Hematopoietic multipotent progenitor cell treated with erythropoietin and hydrocortisone succinate and interleukin-3 and kit ligand, for 6 days (in vitro differentiated cells): ENCODE measurements at regions not wholly inside any gene's neighbourhood (a gene's known extent, or its start where the extent isn't known, plus 50 kb on each side); places are given as distances from the start of the nearest gene placed in this dataset.
"Not testable (repeated sequence)": the region's sequence is repeated elsewhere in the genome, so short reads cannot be mapped to it uniquely, and the experiment has no call there.

Experiments
- DNase-seq: peaks from one replicate; pipeline ENCODE4 v3.0.0-alpha.2; 2015

DNA sequence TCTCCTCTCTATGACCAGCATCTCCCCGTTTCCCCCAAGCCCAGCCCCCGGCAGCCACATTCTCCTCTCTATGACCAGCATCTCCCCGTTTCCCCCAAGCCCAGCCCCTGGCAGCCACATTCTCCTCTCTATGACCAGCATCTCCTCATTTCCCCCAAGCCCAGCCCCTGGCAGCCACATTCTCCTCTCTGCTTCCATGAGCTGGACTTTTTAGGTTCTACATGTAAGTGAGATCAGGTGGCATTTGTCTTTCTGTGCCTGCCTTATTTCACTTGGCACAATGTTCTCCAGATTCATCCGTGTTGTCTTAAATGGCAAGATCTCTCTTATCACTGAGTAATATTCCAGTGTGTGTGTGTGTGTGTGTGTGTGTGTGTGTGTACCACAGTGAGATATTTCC is 428.1 kb upstream of the B3GAT1 start:
- DNase-seq: not testable (repeated sequence)

DNA sequence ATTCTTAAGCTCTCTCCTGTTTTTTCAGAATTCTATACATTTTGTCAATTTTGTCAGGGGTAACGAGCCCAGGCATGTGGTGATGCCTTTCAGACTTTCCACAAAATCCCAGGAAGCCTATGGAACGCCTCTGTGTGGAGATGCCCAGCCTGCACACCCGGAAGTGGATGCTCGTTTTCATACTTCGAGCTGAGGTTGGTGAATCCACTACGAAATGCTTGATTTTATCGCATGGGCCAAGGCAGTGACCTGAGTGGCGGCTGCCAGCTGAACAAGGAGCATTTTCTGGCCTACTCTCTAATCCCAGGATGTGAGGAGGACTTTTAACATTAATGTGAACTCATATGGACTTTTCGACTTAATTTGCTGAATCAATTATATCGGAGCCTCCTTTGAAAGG is 426.7 kb upstream of the B3GAT1 start:
- DNase-seq: no peak

DNA sequence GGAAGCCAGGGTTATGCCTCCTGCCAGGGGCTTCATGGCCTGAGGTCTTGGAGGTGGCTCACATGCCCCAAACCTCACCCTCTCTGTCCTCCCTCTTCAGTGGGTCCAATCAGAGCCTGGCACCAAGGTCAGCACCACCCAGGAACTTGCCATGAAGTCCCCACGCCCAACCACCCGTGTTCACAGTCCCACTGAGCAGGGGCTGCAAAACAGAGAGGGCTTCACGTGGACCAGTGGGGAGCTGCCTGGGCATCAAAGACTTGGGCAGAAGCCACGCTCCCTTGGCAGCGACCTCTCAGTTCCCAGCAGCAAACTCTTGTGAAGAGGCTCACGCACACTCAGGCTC is 425.8 kb upstream of the B3GAT1 start:
- DNase-seq: no peak

DNA sequence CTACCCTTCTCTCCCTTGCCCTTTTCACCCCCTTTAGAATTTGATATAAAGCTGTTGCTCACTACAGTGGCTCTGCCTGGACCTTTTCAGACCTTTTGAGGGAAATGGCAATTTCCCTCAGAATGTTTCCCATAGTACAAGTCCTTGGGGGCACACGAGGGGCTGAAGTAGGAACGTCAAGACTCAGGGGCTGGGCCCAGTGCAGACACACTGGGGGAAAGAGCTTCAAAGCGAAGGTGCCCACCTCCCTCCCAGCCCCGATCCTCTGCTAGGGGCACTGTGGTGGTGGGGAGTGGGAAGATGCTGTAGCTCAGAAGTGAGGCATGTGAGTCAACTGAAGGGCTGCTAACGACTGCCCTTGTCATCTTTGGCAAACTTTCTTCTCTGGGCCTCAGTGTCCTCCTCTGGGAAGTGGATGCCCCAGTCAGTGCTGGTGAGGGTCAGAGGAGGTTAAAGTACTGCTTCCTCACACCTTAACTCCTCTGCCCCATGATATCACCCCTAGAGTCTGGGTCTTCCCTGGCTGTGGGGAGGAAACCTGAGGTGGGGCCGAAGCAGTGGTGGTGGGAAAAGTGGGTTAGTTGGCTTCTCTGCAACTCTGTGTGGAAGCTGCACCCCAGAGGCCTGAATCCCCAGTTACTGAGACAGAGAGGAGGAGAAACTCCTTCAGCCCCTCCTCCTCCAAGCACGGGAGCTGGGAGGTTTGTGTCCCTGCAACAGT is 425.3 kb upstream of the B3GAT1 start:
- no peak for DNase-seq

DNA sequence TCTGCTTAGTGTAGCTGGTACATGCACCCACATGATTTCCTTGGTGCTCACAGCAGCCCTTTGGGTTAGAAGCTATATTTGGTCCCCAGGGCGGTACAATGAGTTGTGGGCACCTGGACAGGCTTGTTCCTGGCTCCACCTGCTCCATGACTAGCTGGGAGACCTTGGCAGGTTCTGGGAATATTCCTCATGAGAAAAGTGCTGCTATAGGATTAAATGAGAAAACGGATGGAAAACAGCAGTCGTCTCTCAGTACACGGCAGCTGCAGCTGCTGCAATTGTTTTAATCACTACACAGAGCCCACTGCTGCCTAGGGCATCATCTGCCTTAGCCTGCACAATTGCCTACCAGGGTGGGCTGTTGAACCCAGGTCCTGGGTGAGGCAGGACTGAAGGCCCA is 424.5 kb upstream of the B3GAT1 start:
- no peak for DNase-seq

DNA sequence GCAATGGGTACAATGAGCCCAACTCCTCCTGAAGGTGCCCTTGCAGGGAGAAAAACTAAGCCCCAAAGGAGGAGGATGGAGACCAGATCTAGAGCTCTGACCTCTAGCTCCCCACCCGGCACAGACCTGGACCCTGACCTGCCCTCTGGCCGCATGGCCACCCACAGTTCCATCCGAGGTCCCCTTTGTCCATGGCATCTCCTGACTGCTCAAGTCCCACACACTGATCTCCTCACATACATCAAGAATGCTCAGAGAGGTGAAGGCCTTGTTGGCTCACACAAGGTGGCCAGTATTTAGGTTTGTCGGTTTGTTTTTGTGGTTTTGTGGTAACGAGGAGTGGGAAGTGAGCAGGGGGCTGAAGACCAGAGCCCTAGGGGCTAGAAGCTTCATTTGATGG is 423.5 kb upstream of the B3GAT1 start:
- no peak for DNase-seq

DNA sequence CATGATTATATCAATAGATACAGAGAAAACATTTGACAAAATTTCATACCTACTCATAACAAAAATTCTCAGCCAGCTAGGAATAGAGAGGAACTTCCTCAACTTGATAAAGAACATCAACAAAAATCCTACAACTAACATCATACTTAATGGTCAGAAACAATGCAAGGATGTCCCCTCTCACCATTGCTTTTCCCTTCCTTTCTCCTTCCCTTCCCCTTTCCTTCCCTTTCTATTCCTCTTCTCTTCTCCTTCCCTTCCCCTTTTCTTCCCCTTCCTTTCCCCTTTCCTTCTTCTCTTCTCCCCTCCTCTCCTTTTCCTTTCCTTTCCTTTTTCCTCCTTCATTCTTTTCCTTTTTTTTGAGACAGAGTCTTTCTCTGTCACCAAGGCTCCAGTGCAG is 418.3 kb upstream of the B3GAT1 start:
- DNase-seq: no peak

DNA sequence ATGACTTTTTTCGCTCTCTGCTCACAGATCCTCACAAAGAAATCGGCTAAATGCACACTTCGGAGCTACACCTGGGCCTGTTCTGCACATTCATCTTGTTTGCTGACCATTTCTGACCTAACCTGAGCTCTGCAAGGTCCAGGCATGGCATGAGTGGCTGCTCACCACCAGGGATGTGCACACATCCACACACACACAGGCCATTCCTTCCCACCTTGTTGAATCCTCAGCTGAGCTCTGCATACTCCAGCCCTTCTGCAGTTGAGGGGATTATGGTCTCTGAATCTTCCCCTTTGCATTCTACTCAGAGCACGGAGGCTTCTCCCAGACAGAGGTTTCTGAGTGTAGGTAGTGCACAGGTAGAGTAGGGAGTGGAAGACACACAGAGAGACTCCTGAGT is 411.9 kb upstream of the B3GAT1 start:
- no peak for DNase-seq

DNA sequence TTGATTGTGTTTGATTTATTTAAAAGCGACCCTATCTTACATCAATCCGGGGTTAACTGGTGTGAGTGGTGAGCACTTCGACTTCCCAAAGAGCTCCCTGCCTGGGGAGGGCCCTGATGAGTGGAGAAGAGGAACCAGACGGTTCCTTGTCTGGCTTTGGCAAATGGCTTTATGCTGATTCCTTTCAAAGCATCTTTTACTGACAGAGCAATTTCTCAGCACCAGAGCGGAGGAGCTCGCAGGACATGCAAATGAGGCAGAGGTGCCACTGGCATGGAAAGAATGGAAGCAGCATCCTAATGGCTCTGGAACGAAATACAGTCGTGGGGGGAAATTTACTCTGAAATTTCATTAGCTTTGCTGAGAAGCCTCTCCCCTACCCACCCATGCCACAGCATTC is 410.9 kb upstream of the B3GAT1 start:
- DNase-seq: no peak

DNA sequence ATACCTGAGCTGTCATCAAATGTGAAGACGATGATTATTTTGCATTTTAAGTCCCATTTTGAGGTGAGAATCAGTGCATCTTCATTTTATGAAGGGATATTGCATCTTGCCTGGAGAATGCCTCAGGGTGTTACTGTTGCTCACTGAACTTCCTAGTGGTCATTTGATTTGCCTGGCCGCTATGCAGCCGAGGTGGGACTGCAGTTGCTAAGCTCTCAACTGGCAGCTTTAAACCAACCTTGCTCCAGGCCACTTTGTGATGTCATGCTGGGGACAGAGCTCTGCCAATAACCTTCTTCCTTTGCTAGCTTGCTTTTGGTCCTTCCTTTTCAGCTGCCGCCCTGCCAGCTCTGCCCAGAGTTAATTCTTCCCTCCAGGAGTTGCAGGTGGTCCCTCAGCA is 409.4 kb upstream of the B3GAT1 start:
- DNase-seq: no peak

DNA sequence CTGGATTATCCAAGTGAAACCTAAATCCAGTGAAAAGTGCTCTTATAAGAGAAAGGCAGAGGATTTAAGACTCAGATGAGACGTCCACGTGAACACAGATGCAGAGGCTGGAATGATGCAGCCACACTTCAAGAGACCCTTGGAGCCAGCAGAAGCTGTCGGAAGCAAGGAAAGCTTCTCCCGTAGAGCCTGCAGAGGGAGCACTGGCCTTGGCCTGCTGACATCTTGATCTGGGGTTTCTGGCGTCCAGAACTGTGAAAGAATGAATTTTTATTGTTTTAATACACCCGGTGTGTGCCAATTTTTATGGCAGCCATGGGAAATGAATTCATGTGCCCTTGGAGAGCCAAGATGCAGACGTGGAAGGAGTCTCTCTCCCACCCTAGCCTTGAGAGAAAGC is 407.0 kb upstream of the B3GAT1 start:
- no peak for DNase-seq

DNA sequence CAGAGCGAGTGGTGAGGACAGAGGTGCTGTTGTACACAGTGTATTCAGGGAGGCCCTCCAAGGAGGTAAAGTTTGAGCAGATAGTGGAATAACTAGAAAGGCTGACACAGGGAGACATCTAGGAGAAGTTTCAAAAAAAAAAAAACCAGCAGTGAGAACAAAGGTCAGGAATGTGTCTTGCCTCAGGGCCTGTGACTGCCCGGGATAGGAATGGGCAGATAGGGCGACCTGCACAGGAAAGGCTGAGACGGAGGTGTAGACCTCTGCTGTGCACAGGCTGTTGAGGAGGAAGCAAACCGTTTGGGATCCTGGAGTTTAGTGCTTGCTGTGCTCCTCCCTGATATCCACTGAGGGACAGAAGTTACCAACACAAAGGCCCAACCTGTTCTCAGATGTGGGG is 406.5 kb upstream of the B3GAT1 start:
- DNase-seq: no peak

DNA sequence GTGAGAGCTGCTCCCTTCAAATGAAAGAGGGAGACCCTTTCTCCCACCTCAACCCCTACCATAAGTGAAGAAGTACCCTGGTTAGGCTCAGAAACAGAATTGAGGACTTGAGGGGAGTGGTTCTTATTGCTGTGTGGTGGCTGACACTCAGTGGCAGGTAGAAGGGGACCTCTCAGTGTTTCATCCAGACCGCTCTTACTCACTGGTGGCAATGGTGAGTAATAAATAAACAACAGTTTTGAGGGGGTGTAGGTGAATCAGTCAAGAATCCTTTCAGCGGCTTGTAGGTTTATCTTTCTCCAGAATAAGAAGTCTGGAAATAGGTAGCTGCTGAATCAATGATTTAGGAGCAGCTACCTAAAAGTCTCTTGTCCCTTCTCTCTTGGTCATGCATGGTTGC is 403.4 kb upstream of the B3GAT1 start:
- no peak for DNase-seq

DNA sequence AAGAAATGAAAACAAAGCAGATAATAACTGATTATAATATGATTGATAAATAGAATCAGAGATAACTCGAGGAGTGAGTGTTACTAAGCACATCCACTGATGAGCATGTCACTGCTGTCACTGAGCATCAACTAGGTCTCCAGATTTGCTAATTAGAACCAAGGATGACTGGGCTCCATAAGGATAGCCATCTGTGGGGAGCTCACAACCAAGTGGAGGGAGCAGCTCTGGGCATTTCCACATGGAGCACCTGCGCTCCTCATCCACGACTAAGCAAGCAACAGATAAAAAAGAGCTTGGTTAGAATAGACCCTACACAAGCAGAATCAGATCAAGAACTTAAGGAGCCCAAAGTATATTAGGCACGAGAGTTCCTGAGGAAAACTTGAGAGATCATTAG is 396.0 kb upstream of the B3GAT1 start:
- no peak for DNase-seq

DNA sequence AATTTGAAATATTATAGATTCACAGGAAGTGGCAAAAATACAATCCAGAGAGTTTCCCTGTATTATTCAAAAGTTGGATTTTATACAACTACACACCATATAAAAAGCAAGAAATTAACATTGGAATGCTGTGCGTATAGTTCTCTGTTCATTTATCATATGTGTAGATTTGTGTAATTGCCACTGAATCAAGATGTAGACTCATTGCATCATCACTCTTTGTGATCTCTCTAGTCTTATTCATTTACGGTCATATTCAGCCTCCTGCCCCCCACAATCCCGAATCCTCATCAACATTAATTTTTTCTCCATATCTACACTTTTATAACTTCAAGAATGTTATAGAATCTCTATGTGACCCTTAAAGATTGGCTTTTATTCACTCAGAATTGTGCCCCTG is 390.6 kb upstream of the B3GAT1 start:
- no peak for DNase-seq

DNA sequence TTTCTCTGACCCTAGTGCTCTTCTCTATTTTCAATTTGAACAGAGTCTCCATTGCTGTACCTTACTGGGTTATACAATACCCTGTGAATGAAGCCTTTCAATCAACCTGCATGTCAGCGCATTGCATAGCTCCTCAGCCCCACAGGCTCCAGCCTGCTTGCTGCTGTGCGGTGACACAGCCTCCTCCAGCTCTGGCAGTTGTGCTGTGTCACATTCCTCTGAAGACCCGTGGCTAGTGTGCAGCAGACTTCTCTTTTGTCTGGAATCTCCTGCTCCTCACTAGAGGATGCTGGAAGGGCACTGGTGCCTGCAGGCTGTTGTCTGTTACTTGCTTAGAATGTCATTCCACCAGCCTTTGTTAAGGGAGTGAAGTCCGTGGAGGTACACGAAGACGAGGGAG is 390.1 kb upstream of the B3GAT1 start:
- no peak for DNase-seq

DNA sequence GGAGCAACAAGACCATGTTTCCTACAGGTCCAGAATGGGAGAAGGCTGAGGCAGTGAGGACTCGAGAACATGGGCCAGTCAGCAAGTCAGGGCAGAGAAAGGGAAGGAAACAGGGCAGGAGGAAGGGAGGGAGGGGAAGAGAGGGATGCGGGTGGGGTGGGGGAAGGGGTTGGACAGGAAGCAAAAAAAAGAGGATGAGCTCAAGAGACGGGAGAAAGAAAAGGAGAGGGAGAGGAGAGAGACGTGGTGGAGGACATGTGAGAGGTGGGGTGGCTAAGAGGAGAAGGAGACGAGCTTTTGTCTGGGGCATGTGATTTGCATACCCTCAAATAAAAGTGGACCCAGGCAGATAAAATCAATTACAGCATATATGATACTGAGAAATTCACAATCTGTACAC is 389.5 kb upstream of the B3GAT1 start:
- DNase-seq: no peak

DNA sequence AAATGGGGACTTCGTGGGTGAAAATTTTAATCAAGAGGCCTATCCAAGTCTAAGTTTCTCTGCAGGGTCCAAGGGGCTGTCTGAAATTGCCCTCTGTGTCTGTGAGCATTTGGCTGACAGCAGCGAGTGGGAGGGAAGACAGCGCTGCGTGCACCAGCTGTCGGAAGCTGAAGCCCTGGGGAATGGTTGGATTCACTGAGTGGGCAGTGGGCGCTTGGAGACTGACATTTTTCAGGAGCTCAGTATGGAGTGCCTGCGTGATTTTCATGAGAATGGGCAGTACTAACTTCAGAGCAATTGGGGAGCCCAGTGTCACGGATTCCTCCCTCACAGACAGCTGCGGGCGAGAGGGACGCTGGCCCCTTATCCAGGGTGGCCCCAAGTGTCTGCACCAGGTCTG is 388.8 kb upstream of the B3GAT1 start:
- DNase-seq: no peak

DNA sequence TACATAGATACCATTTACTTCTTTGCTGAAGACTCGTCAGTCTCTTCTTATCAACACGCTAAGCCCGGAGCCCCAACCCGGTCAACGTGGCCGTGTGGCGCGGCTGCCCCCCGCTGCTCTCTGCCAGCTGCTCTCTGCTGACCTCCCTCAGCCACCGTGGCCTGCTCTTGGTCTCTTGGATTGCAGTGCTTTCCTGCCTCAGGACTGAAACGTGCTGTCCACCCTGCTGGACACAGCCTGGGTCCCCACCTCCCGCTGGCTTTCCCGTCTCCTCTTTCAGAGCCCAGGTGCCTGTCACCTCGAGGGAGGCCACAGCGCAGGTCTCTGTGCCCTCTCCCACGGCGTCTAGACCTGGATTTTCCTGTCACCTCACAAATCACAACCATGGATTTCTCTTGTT is 388.1 kb upstream of the B3GAT1 start:
- no peak for DNase-seq

DNA sequence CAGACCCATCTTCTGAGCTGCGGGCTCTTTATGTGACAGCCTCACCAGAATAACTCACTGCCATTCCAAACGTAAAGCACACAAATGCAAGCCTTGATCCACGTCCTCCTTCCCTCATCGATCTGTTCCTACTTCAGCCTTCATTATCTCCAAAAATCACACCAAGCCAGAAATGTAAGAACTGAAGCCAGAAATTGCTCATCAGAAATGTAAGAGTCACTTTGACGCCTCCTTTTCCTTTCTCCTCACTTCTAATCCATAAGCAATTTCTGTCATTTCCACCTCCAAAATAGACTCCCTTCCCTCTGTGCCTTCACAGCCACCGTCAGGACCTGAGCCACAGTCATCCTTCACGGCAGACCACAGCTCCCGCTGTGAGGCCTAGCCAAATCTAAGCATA is 387.3 kb upstream of the B3GAT1 start:
- no peak for DNase-seq

DNA sequence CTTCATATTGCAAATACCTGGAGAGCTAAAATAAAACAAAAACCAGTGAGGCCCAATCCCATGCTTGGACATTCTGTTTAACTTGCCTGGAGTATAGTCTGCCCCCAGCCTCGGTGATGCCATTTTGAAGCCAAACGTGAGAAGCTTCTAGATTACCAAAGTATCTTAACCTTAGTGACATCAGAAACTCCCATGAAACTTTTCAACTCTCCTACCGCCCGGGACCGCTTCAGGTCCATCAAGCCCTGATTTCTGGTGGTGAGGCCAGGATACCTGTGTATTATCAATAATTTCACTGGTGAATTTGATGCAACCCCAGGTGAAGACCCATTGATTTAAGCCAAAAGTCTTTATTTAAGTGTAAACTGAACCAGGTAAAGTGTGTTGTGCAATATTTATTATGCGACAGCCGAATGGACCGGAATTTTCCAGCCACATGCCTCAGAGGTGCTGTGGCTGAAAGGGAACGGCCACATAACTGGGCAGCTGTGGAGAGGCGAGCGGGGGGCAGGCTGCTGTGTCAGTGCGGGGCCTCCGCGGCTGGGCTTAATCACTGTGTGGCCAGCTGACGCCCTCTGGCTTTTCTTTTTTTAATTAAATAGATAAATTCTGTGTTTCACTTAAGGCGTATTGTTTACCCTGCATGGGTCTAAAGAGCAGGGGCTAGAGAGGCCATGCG is 385.5 kb upstream of the B3GAT1 start:
- DNase-seq: no peak

DNA sequence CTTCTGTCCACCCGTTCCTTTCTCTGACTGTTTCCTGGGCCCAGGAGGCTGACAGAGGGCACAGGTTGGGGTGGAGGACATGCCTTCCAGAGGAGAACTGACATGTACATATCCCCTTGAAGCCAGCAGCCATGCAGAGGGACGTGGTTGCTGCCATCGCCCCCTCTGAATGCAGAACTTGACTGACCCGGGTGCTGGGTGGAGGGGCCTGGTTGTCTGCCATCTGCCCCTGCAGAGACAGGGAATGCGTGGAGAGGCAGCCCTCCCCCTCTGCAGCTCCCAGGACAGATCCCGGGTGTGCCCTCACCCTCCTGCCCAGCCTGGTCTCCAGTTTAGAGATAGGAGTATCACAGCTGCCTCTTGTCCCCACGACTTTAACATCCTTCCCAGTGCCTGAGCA is 383.0 kb upstream of the B3GAT1 start:
- DNase-seq: no peak

DNA sequence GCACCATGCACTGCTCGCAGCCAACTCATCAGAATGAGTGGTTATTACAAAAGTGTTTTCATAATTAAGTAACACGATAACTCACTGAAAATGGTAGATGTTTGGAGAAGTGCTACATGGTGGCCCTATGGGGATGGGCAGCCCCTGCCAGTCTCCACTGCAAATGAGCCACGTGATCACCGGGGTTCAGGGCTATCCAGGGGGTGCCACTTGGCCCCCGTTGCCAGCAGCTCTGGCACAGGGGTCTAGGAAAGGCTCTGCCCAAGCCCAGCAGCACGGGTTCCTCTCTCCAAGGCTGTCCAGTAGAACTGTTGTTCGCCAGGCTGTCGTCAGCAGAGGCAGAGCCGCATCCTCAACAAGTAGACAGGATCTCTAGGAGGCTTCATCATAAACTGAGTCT is 382.1 kb upstream of the B3GAT1 start:
- no peak for DNase-seq

DNA sequence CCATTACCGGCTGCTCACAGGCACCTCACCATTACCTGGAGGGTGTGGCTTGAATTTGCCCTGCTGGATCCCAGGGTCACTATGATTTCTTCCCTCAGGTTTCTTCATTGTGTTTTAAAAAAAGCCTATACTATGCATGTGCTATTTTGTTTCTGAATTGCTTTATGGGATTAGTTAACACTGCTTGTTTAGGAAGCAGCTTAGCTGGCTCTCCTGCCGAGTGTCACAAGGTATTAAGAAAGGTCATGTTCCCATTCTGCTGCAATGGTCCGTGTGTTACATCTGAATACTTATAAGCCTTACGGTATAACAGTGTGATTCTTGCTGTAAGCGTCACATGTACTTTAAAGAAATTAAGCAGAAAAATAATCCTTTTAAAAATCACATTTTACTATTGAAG is 380.6 kb upstream of the B3GAT1 start:
- DNase-seq: no peak

DNA sequence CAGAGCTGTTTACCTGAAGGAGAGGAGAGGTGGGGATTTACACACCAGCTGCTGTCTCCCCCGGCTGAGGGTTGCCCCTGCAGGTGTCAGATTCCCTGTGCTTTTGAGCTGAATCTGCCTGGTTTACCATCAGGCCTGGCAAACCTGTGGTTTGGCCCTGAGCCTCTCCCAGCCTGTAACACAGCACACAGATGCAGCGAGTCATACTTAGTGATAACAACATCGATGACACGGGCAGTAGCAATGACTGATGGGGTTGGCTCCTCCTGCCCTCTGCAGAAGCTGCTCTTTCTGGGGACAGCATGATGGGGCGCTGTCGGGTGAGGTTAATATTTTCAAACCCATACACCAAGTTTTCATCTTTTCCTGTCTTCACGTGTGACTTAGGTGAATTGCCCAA is 380.0 kb upstream of the B3GAT1 start:
- DNase-seq: no peak
